ENCODE measurements at regions not wholly inside any gene's neighbourhood (a gene's known extent, or its start where the extent isn't known, plus 50 kb on each side); places are given as distances from the start of the nearest gene placed in this dataset.

- DNase-seq, result no peak
Observed at GRCh38 chr14:101196795-101197590, 293.5 kb upstream of the RTL1 start.

- DNase-seq, result no peak
Observed at GRCh38 chr14:101197595-101198397, 294.3 kb upstream of the RTL1 start.

GRCh38 chr14:101198398-101199027 is 295.0 kb upstream of the RTL1 start:
- no peak for DNase-seq

GRCh38 chr14:101199028-101199770 is 295.7 kb upstream of the RTL1 start:
- DNase-seq, result no peak

- DNase-seq, result no peak
Observed at GRCh38 chr14:101200008-101200649, 296.6 kb upstream of the RTL1 start.

- no peak for DNase-seq
Observed at GRCh38 chr14:101200650-101201516, 297.4 kb upstream of the RTL1 start.

GRCh38 chr14:101201535-101202151 is 298.1 kb upstream of the RTL1 start:
- no peak for DNase-seq

GRCh38 chr14:101202627-101203404 is 299.3 kb upstream of the RTL1 start:
- DNase-seq, result no peak

GRCh38 chr14:101206556-101206955 is 303.0 kb upstream of the RTL1 start:
- no peak for DNase-seq

- DNase-seq, result no peak
Observed at GRCh38 chr14:101207041-101207440, 303.5 kb upstream of the RTL1 start.

GRCh38 chr14:101207897-101208296 is 304.4 kb upstream of the RTL1 start:
- DNase-seq, result no peak

- DNase-seq, result no peak
Observed at GRCh38 chr14:101209594-101209993, 306.1 kb upstream of the RTL1 start.

GRCh38 chr14:101215266-101215665 is 311.7 kb upstream of the RTL1 start:
- no peak for DNase-seq

- DNase-seq, result no peak
Observed at GRCh38 chr14:101215927-101216326, 312.4 kb upstream of the RTL1 start.

GRCh38 chr14:101216366-101217079 is 313.0 kb upstream of the RTL1 start:
- no peak for DNase-seq

GRCh38 chr14:101217080-101217463 is 313.6 kb upstream of the RTL1 start:
- no peak for DNase-seq

- no peak for DNase-seq
Observed at GRCh38 chr14:101217616-101218371, 314.3 kb upstream of the RTL1 start.

GRCh38 chr14:101219896-101220703 is 316.6 kb upstream of the RTL1 start:
- DNase-seq, result no peak
